Caco-2 (cell line): ENCODE measurements at regions not wholly inside any gene's neighbourhood (a gene's known extent, or its start where the extent isn't known, plus 50 kb on each side); places are given as distances from the start of the nearest gene placed in this dataset.

Experiments
- BruUV-seq: library from RNA; stranded (reverse); fragments of 400-500 nt; replicated peaks from 2 replicates; lab custom pipeline; 2021; lab: Mats Ljungman, UMichigan
- CTCF ChIA-PET: fragments of 300-600 bp; sonication (Branson Sonifier 250); formaldehyde crosslinking; loops from one replicate; lab custom pipeline; 2022; ENCODE audit warnings: antibody characterized with exemption; lab: Charles Lee
- POLR2A ChIA-PET: fragments of 300-600 bp; sonication (Branson Sonifier 250); formaldehyde crosslinking; loops from one replicate; lab custom pipeline; 2022; ENCODE audit warnings: antibody characterized with exemption; lab: Charles Lee
- DNase-seq, 2 experiments: peaks; one replicate each; pipeline versions ENCODE4 v3.0.0 to v3.0.0-alpha.2; 2020 to 2022
- H3K27me3 ChIP-seq: replicated peaks from 2 replicates; pipeline ENCODE4 v1.6.0; 2011; ENCODE audit warnings: low read length; ENCODE audit not compliant: control insufficient read depth, insufficient read depth
- H3K36me3 ChIP-seq: 2 replicates; pipeline ENCODE4 v1.5.1; 2011; ENCODE audit warnings: low read length; ENCODE audit not compliant: control insufficient read depth, insufficient read depth
- H3K4me1 ChIP-seq: fragments of 250-450 bp; sonication (Bioruptor Pico); 2 replicates; pipeline ENCODE4 v1.5.1; 2020; ENCODE audit warnings: mild to moderate bottlenecking
- H3K4me3 ChIP-seq: 2 replicates; pipeline ENCODE4 v1.5.1; 2011; ENCODE audit warnings: low read depth, mild to moderate bottlenecking, control low read depth, low read length
- H3K9me3 ChIP-seq: fragments of 250-450 bp; sonication (Bioruptor Pico); 2 replicates; pipeline ENCODE4 v1.5.1; 2020; ENCODE audit warnings: mild to moderate bottlenecking, moderate library complexity
- H3K27ac Mint-ChIP-seq: one replicate; pipeline ENCODE4 v1.8.0; 2022; ENCODE audit warnings: mixed read lengths; ENCODE audit not compliant: unreplicated experiment
- H3K27me3 Mint-ChIP-seq: one replicate; pipeline ENCODE4 v1.8.0; 2022; ENCODE audit warnings: mixed read lengths; ENCODE audit not compliant: insufficient read depth, unreplicated experiment
- H3K36me3 Mint-ChIP-seq: one replicate; pipeline ENCODE4 v1.8.0; 2022; ENCODE audit warnings: mild to moderate bottlenecking, mixed read lengths; ENCODE audit not compliant: insufficient read depth, unreplicated experiment
- H3K4me1 Mint-ChIP-seq: one replicate; pipeline ENCODE4 v1.8.0; 2022; ENCODE audit warnings: low read depth, mixed read lengths; ENCODE audit not compliant: unreplicated experiment
- H3K4me3 Mint-ChIP-seq: one replicate; pipeline ENCODE4 v1.8.0; 2022; ENCODE audit warnings: mild to moderate bottlenecking, moderate library complexity, mixed read lengths; ENCODE audit not compliant: unreplicated experiment
- H3K9me3 Mint-ChIP-seq: one replicate; pipeline ENCODE4 v1.8.0; 2022; ENCODE audit warnings: mixed read lengths; ENCODE audit not compliant: unreplicated experiment
- intact Hi-C: fragments of 100-400 bp; cut with micrococcal nuclease; formaldehyde crosslinking; loops from one replicate; pipeline ENCODE4 v1.10.0; 2022; ENCODE audit not compliant: unreplicated experiment
- TF ChIP-seq, protein P1 (sequence below), 2 experiments: fragments of 200-600 bp in 1 of 2; IDR thresholded peaks; 1 replicate in 1 of 2; 2 replicates in 1 of 2; pipeline versions ENCODE4 v1.5.1 to v1.8.0; 2011 to 2022; ENCODE audit warnings: antibody characterized with exemption in 1 of 2, control low read depth in 1 of 2, inconsistent platforms in 1 of 2, low read depth in 1 of 2, low read length in 1 of 2, mild to moderate bottlenecking in 1 of 2, moderate library complexity in 1 of 2; ENCODE audit not compliant: insufficient read depth in 1 of 2, severe bottlenecking in 1 of 2, unreplicated experiment in 1 of 2

DNA sequence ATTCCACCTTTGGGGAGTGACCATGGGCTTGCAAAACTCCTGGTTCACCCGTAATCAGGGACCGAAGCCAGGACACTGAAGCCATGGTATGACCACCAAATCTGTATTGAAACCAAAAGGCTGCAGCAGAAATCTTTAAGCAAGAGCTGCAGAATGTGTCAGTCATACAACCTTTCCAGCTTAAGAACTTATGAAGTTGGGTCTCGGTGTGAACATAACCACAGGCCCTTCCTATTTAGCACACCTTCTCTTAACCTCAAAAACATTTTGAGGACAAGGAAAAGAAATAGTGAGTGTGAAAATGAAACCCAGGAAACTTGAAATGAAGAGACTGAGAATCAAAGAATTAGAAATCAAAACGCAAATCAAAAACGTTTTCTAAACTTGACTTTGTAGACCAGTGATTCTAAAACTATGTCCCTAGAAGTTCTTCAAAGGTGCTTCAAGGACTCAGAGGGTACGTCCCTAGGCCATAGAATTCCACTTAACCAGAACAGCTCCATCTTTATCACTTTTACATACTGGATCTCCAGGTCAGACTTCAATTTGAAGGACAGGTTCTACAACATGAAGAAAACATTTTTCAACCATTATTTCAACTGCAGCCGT, 231.6 kb upstream of the GRIP1 start:
- Mint-ChIP-seq H3K9me3 (no peaks in the 10 kb centered on the region), H3K36me3 (no peaks in the 10 kb centered on the region), H3K4me3 (no peak overlapping the region), H3K27ac (no peak overlapping the region), H3K27me3 (peaks cover 2% of the 10 kb centered on the region), H3K4me1 (no peaks in the 10 kb centered on the region)
- TF ChIP-seq, protein P1, sequence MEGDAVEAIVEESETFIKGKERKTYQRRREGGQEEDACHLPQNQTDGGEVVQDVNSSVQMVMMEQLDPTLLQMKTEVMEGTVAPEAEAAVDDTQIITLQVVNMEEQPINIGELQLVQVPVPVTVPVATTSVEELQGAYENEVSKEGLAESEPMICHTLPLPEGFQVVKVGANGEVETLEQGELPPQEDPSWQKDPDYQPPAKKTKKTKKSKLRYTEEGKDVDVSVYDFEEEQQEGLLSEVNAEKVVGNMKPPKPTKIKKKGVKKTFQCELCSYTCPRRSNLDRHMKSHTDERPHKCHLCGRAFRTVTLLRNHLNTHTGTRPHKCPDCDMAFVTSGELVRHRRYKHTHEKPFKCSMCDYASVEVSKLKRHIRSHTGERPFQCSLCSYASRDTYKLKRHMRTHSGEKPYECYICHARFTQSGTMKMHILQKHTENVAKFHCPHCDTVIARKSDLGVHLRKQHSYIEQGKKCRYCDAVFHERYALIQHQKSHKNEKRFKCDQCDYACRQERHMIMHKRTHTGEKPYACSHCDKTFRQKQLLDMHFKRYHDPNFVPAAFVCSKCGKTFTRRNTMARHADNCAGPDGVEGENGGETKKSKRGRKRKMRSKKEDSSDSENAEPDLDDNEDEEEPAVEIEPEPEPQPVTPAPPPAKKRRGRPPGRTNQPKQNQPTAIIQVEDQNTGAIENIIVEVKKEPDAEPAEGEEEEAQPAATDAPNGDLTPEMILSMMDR (IDR thresholded peaks at IDR 0.05; ENCODE audit: insufficient read depth in 1 of 2, low read depth in 1 of 2, low read length in 1 of 2, severe bottlenecking in 1 of 2, unreplicated experiment in 1 of 2) = no peak
- POLR2A ChIA-PET = no interaction called here
- no peaks in the 10 kb centered on the region for H3K27me3 ChIP-seq
- H3K36me3 ChIP-seq = no peaks in the 10 kb centered on the region
- CTCF ChIA-PET = no interaction called here
- no peaks in the 10 kb centered on the region for H3K9me3 ChIP-seq
- BruUV-seq = no TSS peak
- no peak overlapping the region for H3K4me3 ChIP-seq
- intact Hi-C loops = no loop called here
- H3K4me1 ChIP-seq = no peaks in the 10 kb centered on the region
- DNase-seq = no peak

DNA sequence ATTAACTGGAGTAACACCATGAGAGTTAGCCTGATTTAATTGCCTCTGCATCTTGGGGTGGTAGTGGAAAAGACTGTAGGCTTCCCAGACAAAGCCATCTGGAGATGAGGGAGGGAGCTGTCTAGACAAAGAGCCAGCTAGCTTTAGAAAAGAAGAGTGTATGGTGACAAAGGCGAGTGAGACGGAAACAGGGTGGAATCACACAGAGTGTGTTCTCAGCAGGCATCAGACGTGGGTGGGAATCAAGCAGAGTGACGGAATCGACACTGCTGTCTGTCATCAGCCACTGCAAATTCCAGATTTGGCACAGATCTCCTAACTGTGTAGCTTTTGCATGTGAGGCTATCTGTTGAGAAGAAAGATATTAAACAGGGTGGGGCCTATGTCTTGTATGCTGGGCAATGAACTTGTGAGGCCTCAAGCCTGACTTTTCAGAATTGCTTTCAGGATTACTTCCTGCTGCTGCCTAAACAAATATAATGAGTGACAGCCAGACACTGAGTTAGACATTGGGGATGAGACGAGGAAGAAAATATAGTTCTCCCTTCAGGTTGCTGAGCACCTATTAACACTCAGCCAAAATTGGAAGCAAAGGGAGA, 236.5 kb upstream of the GRIP1 start:
- H3K36me3 Mint-ChIP-seq = no peaks in the 10 kb centered on the region
- H3K27ac Mint-ChIP-seq = no peak overlapping the region
- POLR2A ChIA-PET = no interaction called here
- no TSS peak for BruUV-seq
- CTCF ChIA-PET = no interaction called here
- H3K4me1 Mint-ChIP-seq = no peaks in the 10 kb centered on the region
- no peaks in the 10 kb centered on the region for H3K27me3 ChIP-seq
- peaks cover 5% of the 10 kb centered on the region for H3K27me3 Mint-ChIP-seq
- no peaks in the 10 kb centered on the region for H3K4me1 ChIP-seq
- no peak overlapping the region for H3K4me3 Mint-ChIP-seq
- H3K9me3 Mint-ChIP-seq = no peaks in the 10 kb centered on the region
- no peaks in the 10 kb centered on the region for H3K36me3 ChIP-seq
- H3K9me3 ChIP-seq = no peaks in the 10 kb centered on the region
- intact Hi-C loops = no loop called here
- TF ChIP-seq, protein P1 (IDR thresholded peaks at IDR 0.05; ENCODE audit: insufficient read depth in 1 of 2, low read depth in 1 of 2, low read length in 1 of 2, severe bottlenecking in 1 of 2, unreplicated experiment in 1 of 2) = no peak
- no peak overlapping the region for H3K4me3 ChIP-seq
- no peak for DNase-seq

DNA sequence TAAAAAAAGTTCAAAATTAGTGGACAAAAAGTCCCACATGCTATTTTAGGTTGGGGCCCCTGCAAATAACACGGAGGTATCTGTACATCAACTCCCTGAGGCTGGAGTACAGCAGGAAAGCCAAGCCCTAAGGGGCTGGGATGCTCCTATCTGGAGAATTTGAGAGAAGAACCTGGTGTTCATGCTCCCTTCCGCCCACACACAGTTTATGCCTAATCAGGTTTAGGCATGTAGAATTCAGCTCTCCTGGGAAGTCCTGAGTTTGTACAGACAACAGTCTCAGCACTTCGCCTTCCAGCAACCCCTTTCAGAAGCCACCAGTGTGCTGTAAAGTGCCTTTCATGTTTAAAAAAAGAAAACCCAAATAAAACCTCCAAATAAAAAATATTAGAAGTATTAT, 237.3 kb upstream of the GRIP1 start:
- Mint-ChIP-seq H3K36me3 (no peaks in the 10 kb centered on the region), H3K9me3 (no peaks in the 10 kb centered on the region), H3K27me3 (peaks cover 5% of the 10 kb centered on the region), H3K4me1 (no peaks in the 10 kb centered on the region), H3K27ac (no peak overlapping the region), H3K4me3 (no peak overlapping the region)
- no peak for DNase-seq
- intact Hi-C loops = no loop called here
- POLR2A ChIA-PET = no interaction called here
- TF ChIP-seq, protein P1 (IDR thresholded peaks at IDR 0.05; ENCODE audit: insufficient read depth in 1 of 2, low read depth in 1 of 2, low read length in 1 of 2, severe bottlenecking in 1 of 2, unreplicated experiment in 1 of 2) = no peak
- H3K36me3 ChIP-seq = no peaks in the 10 kb centered on the region
- H3K27me3 ChIP-seq = no peaks in the 10 kb centered on the region
- H3K9me3 ChIP-seq = no peaks in the 10 kb centered on the region
- no TSS peak for BruUV-seq
- H3K4me1 ChIP-seq = no peaks in the 10 kb centered on the region
- CTCF ChIA-PET = no interaction called here
- H3K4me3 ChIP-seq = no peak overlapping the region
